GOT3 (cell line): ENCODE measurements at regions not wholly inside any gene's neighbourhood (a gene's known extent, or its start where the extent isn't known, plus 50 kb on each side); places are given as distances from the start of the nearest gene placed in this dataset.
"Not testable (repeated sequence)": the region's sequence is repeated elsewhere in the genome, so short reads cannot be mapped to it uniquely, and the experiment has no call there.

Source experiments
- DNase-seq: peaks from one replicate; lab custom pipeline; 2025; ENCODE audit warnings: mixed read lengths; lab: John Stamatoyannopoulos, UW

- DNase-seq, result no peak
Measured at GRCh38 chr1:234960722-234961455, 167.7 kb downstream of the TOMM20 start.

DNA sequence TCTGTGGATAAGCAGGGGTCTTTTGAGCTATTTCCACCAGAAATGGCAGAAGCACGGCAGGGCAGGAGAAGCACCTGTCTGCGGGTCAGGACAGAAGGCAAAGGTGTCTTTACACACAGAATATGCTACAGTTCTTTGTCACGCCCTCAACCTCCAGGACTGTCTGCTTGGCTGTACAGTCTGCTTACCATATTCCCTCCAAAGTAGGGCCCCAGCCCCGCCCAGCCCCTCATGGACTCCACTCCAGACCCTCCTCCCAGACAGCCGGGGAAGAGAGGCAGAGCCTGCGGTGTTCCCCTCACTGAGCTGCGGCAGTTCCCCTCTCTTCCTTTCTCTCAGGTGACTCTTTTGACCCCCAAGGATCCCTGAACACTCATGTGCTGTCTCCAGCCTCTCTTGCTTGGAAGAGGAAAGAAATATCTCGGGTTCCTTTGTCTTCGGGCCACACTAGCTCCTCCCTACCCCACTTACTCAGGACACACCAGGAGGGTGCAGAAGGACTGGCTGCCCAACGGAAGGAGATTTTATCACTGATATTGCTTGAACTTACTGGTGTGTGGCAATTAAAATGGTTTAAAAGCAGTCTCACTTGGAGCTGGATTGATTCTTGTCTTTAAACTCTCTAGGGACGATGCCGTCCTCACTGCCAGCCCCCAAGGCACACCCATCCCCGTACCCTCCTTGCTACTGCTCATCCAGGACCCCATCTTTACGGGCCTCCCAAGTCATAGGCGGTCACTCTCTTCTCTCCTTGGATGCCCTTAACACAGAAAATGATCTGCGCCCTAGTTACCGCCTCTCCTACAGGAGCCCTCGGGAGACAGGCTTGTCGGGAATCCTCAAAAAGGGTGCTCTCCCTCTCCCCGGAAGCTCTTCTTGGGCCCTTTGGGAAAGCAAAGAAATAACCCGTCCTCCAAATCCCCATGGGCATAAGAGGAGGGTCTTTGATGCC, 169.7 kb downstream of the TOMM20 start:
- DNase-seq, result no peak

DNA sequence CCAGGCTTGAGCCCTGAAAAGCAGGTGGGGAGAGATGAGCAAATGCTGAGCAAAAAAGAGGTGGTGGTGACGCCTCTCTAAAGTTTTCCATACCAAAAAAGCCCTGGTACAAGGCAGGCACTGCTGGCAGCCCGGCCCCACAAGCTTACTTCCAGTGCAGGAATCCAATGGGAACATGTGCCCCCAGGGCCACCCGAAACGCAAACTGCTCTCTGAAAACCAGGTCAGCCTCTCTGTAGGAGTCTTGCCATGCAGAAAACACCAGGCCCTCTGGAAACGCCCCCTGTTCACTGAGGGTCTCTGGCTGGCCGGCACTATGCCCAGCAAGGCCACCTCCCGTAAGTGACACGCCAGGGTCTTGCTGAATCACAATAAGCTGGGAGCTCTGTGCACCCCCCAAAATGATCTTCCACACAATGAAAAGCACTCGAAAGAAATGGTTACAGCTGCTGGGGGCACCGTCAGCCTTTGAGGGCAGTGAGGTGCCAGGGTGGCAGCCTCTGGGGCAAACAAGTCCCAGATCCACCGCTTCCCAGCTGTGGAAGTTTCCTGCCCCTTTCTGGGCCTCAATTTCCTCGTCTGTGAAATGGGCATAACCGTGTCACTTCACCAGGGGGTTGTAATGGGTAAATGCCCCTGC, 170.5 kb downstream of the TOMM20 start:
- no peak for DNase-seq

- DNase-seq, result no peak
Measured at GRCh38 chr1:234957330-234958065, 171.1 kb downstream of the TOMM20 start.

GRCh38 chr1:234956821-234957329, 171.8 kb downstream of the TOMM20 start:
- no peak for DNase-seq

DNA sequence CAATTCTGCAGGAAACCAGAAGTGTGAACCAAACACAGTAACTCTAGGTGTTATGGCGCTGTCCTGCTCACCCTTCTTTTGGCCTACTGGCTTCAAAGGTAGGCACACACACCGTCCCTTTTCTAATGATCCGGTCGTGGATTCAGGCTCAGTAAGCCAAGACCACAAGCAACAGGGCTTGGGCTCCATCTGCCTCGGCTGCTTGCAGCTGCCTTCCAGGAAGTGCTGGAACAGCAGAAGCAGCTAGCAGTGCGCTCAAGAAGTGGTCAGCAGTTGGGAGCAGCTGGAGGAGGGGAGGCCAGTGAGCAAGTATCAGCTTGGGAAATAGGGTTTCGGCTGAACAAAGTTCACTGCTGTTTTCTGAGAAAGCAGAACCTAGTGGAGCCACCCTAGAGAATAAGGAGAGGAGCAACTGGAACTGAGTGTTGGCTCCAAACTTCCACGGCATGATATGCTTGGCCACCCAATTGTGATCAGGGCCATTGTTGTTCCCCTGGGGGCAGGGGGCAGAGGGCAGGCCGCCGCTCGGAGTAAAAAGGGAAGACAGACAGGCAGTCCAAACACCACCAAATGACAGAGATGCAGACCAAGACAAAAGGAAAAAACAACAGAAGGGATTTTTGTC, 173.4 kb downstream of the TOMM20 start:
- DNase-seq, result no peak

GRCh38 chr1:234954613-234955012, 174.0 kb downstream of the TOMM20 start:
- DNase-seq, result no peak

- no peak for DNase-seq
Measured at GRCh38 chr1:234953655-234954405, 174.8 kb downstream of the TOMM20 start.

DNA sequence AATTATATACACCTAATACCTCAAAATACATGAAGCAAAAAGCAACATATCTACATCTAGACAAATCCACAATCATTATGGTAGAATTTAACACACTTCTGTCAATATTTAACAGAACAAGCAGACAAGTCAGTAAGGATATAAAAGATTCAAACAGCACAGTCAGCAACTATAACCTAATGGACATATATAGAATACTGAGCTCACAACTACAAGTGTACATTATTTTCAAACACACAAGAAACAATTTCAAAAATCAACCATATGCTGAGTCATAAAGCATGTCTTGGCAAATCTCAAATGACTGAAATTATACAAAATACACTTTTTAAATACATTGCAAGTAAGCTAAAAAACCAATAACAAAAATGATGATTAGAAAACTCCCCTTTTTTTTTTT, 178.0 kb downstream of the TOMM20 start:
- DNase-seq, result no peak

GRCh38 chr1:234949528-234949927, 179.1 kb downstream of the TOMM20 start:
- not testable (repeated sequence) for DNase-seq

DNA sequence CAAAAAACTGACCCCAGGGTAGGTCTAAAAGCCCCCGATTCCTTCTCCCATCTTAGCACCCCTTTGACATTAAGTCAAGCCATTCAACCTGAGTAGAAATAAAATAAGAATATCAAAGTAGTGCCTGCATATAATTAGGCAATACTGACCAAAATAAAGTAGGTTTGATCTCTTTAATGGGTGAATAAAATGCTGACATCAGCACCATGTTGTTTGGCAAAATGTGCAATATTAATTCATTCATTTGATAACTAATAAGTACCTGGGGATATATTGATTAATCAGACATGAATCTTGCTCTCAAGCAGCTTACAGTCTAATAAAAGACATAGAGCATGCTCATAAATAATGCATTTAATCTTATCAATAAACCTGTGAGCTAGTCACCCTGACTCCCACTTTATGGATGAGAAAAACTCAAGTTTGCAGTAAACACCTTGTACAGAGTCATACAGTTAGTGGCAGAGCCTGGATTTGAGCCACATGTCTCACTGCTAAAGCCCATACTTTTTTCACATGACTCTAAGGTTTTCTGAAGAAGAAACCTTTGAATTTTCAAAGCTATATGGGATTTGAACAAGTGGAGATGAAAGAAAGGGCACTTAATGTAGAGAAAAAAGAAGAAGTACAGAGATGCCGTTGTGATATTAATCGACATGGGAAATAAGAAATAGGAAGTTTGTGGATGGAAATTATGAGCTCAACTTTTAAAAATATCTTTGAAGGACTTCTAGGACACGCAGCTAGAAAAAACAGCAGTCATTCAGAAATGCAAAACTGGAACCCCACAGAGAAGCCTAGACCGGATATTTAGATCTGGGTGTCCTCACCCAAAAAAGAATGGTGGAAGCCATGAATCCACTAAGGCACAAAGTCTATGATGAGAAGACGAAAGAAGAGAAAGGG, 183.9 kb downstream of the TOMM20 start:
- DNase-seq, result no peak

DNA sequence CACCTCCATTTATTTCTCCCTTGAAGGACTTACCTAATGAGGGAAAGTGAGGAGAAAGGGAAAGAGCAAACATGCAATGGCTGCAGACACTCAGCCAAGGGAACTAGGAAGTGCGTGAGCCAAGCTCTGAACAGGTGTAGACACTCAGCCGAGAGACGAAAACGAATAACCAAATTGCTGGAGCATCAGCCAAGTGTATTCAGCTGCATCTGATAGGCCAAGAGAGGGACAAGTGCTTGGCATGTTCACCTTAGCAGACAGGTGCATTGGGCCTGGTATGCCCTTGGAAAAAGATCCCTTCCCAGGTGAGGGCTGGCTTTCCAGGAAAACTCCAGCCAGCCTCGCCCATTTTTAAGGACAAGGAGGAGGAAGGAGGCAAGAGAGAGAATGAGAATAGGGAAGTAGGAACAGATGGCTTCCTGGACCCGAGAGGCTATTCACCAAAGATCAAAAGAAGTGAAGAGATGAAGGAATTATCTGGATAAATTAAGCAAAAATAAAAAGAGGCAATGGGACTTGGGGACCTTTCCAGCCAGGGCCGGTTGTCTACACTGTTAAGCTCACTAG, 184.7 kb downstream of the TOMM20 start:
- no peak for DNase-seq

- no peak for DNase-seq
Measured at GRCh38 chr1:234942879-234943506, 185.6 kb downstream of the TOMM20 start.

DNA sequence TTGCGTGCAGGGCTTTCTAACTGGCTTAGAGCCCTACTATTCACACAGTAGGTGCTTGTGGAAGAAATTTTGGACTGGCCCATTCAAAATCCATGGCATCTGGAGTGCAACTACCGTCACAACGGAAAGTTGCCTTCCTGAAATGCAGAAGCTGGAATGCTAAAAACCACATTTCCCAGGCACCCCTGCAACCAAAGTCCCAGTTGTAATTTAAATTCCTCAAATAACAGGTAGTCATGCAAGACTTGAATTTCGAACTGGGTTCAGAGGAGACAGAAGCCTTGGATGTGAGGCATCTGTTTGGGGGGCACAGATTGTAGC, 186.7 kb downstream of the TOMM20 start:
- DNase-seq, result no peak

DNA sequence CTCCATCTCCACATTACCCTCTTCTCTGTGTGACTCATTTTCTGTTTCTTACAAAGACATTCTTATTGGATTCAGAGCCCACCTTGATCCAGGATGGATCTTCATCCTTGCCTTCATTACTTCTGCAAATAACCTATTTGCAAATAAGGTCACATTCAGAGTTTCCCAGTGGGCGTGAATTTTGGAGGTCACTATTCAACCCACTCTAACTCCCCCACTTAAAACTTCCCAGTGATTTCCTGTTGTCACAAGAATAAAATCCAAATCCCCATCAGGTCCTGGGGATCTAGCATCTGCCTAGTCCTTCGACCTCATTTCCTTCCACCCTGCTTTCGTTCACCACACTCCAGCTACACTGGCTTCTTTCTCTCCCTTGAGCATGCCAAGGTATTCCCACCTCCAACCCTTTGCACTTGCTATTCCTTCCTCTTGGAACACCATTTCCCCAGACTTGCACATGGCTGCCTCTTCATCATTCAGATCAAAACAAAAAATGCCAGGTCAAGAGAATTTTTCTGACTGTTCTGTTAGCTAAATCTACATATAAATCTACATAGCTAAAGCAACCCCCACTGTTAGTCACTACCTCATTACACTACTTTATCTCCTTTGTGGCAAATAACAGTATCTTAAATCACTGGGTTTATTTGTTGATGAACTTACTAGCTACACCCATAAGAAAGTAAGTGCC, 187.2 kb downstream of the TOMM20 start:
- no peak for DNase-seq

DNA sequence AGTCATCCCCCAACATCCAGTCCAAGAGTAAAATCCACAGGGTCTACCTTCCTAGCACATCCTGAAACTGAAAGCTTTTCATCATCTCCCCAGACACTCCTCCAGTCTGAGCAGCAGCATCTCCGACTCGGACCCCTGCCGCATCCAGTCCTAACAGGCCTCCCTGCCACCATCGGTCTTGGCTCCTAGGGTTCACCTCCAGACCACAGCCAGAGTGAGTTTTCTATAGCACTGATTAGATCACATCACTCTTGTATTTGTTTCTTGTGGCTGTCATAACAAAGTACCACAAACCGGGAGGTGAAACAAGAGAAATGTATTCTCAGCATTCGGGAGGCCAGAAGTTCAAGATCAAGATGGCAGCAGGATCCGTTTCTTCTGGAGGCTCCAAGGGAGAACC, 187.8 kb downstream of the TOMM20 start:
- no peak for DNase-seq

DNA sequence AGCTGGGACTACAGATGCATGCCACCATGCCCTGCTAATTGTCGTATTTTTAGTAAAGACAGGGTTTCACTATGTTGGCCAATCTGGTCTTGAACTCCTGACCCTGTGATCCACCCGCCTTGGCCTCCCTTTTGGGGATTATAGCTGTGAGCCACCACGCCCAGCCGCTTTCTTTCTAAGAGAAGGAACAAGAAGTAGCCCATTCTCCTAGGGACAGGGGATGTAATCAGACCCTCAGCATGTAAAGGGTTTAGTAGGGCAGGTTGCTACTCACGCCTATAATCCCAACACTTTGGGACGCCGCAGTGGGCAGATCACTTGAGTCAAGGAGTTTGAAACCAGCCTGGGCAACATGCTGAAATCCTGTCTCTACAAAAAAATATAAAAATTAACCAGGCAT, 189.7 kb downstream of the TOMM20 start:
- no peak for DNase-seq

DNA sequence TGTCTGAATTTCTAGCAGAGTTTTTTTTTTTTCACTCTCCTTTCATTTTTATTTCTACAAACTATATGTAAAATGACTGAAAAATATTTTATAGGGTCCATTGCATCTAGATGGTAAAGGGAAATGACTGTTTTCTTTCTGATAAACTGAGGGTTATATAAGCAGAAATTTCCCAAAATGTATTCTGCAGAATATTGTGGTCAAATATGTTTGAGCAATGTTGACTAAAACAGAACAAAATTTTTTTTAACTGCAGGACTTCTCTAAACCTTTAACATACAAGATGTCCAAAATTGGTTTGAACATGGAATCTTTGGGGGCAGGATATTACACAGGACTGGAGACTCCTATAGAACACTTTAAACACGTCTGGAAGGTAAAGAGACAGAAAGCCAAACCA, 190.5 kb downstream of the TOMM20 start:
- no peak for DNase-seq
